Mesothelial cell of epicardium (in vitro differentiated cells): ENCODE measurements at regions not wholly inside any gene's neighbourhood (a gene's known extent, or its start where the extent isn't known, plus 50 kb on each side); places are given as distances from the start of the nearest gene placed in this dataset.

Experiments used
- DNase-seq, 2 experiments: peaks; one replicate each; pipeline ENCODE4 v3.0.0; 2021; ENCODE audit warnings: low spot score in 2 of 2; ENCODE audit not compliant: unreplicated experiment in 2 of 2
- H3K27ac Mint-ChIP-seq: 2 replicates; pipeline ENCODE4 v1.8.0; 2021; ENCODE audit warnings: mixed read lengths
- H3K27me3 Mint-ChIP-seq: 2 replicates; pipeline ENCODE4 v1.8.0; 2021; ENCODE audit warnings: low read depth, mixed read lengths
- H3K36me3 Mint-ChIP-seq: 2 replicates; pipeline ENCODE4 v1.8.0; 2021; ENCODE audit warnings: mixed read lengths
- H3K4me1 Mint-ChIP-seq: 2 replicates; pipeline ENCODE4 v1.8.0; 2021; ENCODE audit warnings: mixed read lengths
- H3K4me3 Mint-ChIP-seq: 2 replicates; pipeline ENCODE4 v1.8.0; 2021; ENCODE audit warnings: mild to moderate bottlenecking, moderate library complexity, mixed read lengths
- H3K9me3 Mint-ChIP-seq: 2 replicates; pipeline ENCODE4 v1.8.0; 2021; ENCODE audit warnings: mixed read lengths
- TF ChIP-seq, protein P1 (sequence below): fragments of 200-600 bp; sonication (generic); IDR thresholded peaks from one replicate; pipeline ENCODE4 v1.5.0; 2021; ENCODE audit warnings: antibody characterized with exemption; ENCODE audit not compliant: unreplicated experiment

DNA sequence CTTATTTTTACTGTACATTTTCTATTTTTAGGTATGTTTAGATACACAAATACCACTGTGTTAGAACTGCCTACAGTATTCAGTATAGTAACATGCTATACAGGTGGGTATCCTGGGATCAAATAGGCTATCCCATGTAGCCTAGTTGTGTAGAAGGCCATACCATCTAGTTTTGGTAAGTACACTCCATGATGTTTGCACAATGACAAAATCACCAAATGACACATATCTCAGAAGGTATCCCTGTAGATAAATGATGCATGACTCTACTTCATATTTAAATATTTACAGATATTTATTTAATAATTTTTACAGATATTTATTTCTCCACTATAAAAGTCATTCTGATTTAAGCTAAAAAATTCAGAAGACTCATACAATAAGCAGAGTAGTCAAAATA is 233.8 kb upstream of the OSR1 start:
- Mint-ChIP-seq H3K27me3 (peaks cover 3% of the 10 kb centered on the region), H3K36me3 (no peaks in the 10 kb centered on the region), H3K9me3 (no peaks in the 10 kb centered on the region), H3K4me3 (no peak overlapping the region), H3K27ac (no peak overlapping the region), H3K4me1 (no peaks in the 10 kb centered on the region)
- TF ChIP-seq, protein P1, sequence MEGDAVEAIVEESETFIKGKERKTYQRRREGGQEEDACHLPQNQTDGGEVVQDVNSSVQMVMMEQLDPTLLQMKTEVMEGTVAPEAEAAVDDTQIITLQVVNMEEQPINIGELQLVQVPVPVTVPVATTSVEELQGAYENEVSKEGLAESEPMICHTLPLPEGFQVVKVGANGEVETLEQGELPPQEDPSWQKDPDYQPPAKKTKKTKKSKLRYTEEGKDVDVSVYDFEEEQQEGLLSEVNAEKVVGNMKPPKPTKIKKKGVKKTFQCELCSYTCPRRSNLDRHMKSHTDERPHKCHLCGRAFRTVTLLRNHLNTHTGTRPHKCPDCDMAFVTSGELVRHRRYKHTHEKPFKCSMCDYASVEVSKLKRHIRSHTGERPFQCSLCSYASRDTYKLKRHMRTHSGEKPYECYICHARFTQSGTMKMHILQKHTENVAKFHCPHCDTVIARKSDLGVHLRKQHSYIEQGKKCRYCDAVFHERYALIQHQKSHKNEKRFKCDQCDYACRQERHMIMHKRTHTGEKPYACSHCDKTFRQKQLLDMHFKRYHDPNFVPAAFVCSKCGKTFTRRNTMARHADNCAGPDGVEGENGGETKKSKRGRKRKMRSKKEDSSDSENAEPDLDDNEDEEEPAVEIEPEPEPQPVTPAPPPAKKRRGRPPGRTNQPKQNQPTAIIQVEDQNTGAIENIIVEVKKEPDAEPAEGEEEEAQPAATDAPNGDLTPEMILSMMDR = no peak
- no peak for DNase-seq

- H3K27me3 Mint-ChIP-seq = no peaks in the 10 kb centered on the region
- no peaks in the 10 kb centered on the region for H3K36me3 Mint-ChIP-seq
- no peaks in the 10 kb centered on the region for H3K4me1 Mint-ChIP-seq
- no peak for DNase-seq
- no peak overlapping the region for H3K27ac Mint-ChIP-seq
- TF ChIP-seq, protein P1 = no peak
- peaks cover 5% of the 10 kb centered on the region for H3K9me3 Mint-ChIP-seq
- no peak overlapping the region for H3K4me3 Mint-ChIP-seq
Measured at GRCh38 chr2:19589791-19590190, 231.4 kb upstream of the OSR1 start.

DNA sequence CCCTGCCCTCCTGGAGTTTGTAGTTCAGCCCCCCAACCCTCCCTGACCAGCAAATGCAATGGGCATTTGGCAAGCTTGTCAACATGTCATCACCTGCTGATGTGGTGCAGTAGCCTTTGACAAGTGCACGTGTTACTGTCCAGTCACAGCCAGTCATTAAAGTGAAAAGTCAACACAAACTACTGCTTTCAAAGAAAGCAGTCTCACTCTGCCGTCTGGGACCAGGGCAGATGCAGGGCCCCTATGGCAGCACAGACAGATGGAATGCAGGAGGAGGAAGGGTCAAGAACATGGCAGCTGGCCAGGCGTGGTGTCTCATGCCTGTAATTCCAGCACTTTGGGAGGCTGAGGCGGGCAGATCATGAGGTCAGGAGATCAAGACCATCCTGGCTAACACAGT is 222.4 kb upstream of the OSR1 start:
- DNase-seq = no peak
- TF ChIP-seq, protein P1 = no peak
- no peak overlapping the region for H3K27ac Mint-ChIP-seq
- peaks cover 21% of the 10 kb centered on the region for H3K4me1 Mint-ChIP-seq
- H3K9me3 Mint-ChIP-seq = peaks cover 5% of the 10 kb centered on the region
- H3K36me3 Mint-ChIP-seq = no peaks in the 10 kb centered on the region
- H3K27me3 Mint-ChIP-seq = peaks cover 6% of the 10 kb centered on the region
- no peak overlapping the region for H3K4me3 Mint-ChIP-seq

- no peaks in the 10 kb centered on the region for H3K9me3 Mint-ChIP-seq
- no peaks in the 10 kb centered on the region for H3K36me3 Mint-ChIP-seq
- DNase-seq = no peak
- no peak overlapping the region for H3K27ac Mint-ChIP-seq
- H3K4me1 Mint-ChIP-seq = peaks cover 27% of the 10 kb centered on the region
- no peak overlapping the region for H3K4me3 Mint-ChIP-seq
- TF ChIP-seq, protein P1 = no peak
- peaks cover 6% of the 10 kb centered on the region for H3K27me3 Mint-ChIP-seq
Measured at GRCh38 chr2:19580264-19580663, 221.8 kb upstream of the OSR1 start.

DNA sequence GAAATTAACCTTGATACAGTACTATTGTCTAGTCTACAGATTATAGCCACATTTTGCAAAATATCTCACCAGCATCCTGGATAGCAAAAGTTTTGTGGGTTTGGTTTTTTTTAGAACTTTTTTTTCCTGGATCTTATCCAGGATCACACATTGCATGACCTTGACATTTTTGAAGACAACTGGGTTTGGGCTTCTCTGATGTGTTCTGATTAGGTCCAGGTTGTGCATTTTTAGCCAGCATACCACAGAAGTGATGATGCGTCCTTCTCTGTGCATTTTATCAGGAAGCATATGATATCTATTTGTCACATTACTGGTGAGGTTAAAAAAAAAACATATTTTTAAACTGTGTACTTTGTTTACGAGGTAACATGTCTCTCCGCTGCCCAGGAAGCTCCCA is 221.0 kb upstream of the OSR1 start:
- Mint-ChIP-seq H3K36me3 (no peaks in the 10 kb centered on the region), H3K9me3 (no peaks in the 10 kb centered on the region), H3K4me3 (no peak overlapping the region), H3K4me1 (peaks cover 34% of the 10 kb centered on the region), H3K27ac (no peak overlapping the region), H3K27me3 (peaks cover 5% of the 10 kb centered on the region)
- DNase-seq = no peak
- TF ChIP-seq, protein P1 = no peak

DNA sequence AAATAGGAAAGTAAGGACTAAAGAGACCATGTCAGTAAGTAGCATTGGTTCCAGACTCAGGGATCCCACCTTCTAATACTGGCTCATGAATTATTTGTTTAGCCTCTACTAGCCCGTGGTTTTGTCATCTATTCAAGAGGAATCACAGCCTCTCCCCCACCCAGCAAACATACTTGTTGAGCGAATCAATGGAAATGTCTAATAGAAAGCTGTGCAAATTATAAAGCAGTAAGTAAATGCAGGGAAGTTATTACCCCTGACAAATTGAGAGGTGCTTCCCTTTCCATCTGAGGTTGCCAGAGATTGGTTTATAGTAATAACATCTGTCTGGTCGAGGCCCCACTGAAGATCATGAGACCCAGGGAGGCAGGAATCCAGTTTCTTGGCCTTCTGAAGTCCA is 219.3 kb upstream of the OSR1 start:
- TF ChIP-seq, protein P1 = no peak
- Mint-ChIP-seq H3K4me1 (peaks cover 45% of the 10 kb centered on the region), H3K36me3 (no peaks in the 10 kb centered on the region), H3K4me3 (no peak overlapping the region), H3K27me3 (peaks cover 3% of the 10 kb centered on the region), H3K9me3 (no peaks in the 10 kb centered on the region), H3K27ac (no peak overlapping the region)
- no peak for DNase-seq
